ENCODE measurements at regions not wholly inside any gene's neighbourhood (a gene's known extent, or its start where the extent isn't known, plus 50 kb on each side); places are given as distances from the start of the nearest gene placed in this dataset.
"Not testable (repeated sequence)": the region's sequence is repeated elsewhere in the genome, so short reads cannot be mapped to it uniquely, and the experiment has no call there.

- no peak for DNase-seq (ENCODE audit: extremely low read depth in 1 of 2, low read depth in 1 of 2)
Observed at GRCh38 chr3:69648126-69648525, 91.1 kb upstream of the MITF start.

- no peak for DNase-seq (ENCODE audit: extremely low read depth in 1 of 2, low read depth in 1 of 2)
Observed at GRCh38 chr3:69647511-69648110, 91.7 kb upstream of the MITF start.

- no peak for DNase-seq (ENCODE audit: extremely low read depth in 1 of 2, low read depth in 1 of 2)
Observed at GRCh38 chr3:69647081-69647480, 92.2 kb upstream of the MITF start.

GRCh38 chr3:69646287-69647067, 92.8 kb upstream of the MITF start:
- no peak for DNase-seq (ENCODE audit: extremely low read depth in 1 of 2, low read depth in 1 of 2)

GRCh38 chr3:69642606-69643005, 96.7 kb upstream of the MITF start:
- no peak for DNase-seq (ENCODE audit: extremely low read depth in 1 of 2, low read depth in 1 of 2)

- DNase-seq (ENCODE audit: extremely low read depth in 1 of 2, low read depth in 1 of 2) = no peak
Observed at GRCh38 chr3:69639851-69640250, 99.4 kb upstream of the MITF start.

GRCh38 chr3:69628951-69629350, 110.3 kb upstream of the MITF start:
- no peak for DNase-seq (ENCODE audit: extremely low read depth in 1 of 2, low read depth in 1 of 2)

GRCh38 chr3:69613286-69613685, 126.0 kb upstream of the MITF start:
- DNase-seq (ENCODE audit: extremely low read depth in 1 of 2, low read depth in 1 of 2) = no peak

GRCh38 chr3:69612791-69613190, 126.5 kb upstream of the MITF start:
- DNase-seq (ENCODE audit: extremely low read depth in 1 of 2, low read depth in 1 of 2) = no peak

GRCh38 chr3:69609566-69609965, 129.7 kb upstream of the MITF start:
- not testable (repeated sequence) for DNase-seq (ENCODE audit: extremely low read depth in 1 of 2, low read depth in 1 of 2)

GRCh38 chr3:69607466-69608305, 131.6 kb upstream of the MITF start:
- no peak for DNase-seq (ENCODE audit: extremely low read depth in 1 of 2, low read depth in 1 of 2)

GRCh38 chr3:69605867-69606266, 133.4 kb upstream of the MITF start:
- no peak for DNase-seq (ENCODE audit: extremely low read depth in 1 of 2, low read depth in 1 of 2)

- no peak for DNase-seq (ENCODE audit: extremely low read depth in 1 of 2, low read depth in 1 of 2)
Observed at GRCh38 chr3:69604735-69605450, 134.4 kb upstream of the MITF start.

- DNase-seq (ENCODE audit: extremely low read depth in 1 of 2, low read depth in 1 of 2) = no peak
Observed at GRCh38 chr3:69602112-69602511, 137.2 kb upstream of the MITF start.

GRCh38 chr3:69594286-69594685, 145.0 kb upstream of the MITF start:
- DNase-seq (ENCODE audit: extremely low read depth in 1 of 2, low read depth in 1 of 2) = no peak

- no peak for DNase-seq (ENCODE audit: extremely low read depth in 1 of 2, low read depth in 1 of 2)
Observed at GRCh38 chr3:69591164-69591736, 148.0 kb upstream of the MITF start.

- DNase-seq (ENCODE audit: extremely low read depth in 1 of 2, low read depth in 1 of 2) = no peak
Observed at GRCh38 chr3:69590111-69590510, 149.2 kb upstream of the MITF start.

- DNase-seq (ENCODE audit: extremely low read depth in 1 of 2, low read depth in 1 of 2) = no peak
Observed at GRCh38 chr3:69588170-69588569, 151.1 kb upstream of the MITF start.

GRCh38 chr3:69585472-69585871, 153.8 kb upstream of the MITF start:
- no peak for DNase-seq (ENCODE audit: extremely low read depth in 1 of 2, low read depth in 1 of 2)

GRCh38 chr3:69582044-69582443, 157.2 kb upstream of the MITF start:
- no peak for DNase-seq (ENCODE audit: extremely low read depth in 1 of 2, low read depth in 1 of 2)
